Endothelial cell of umbilical vein (primary cell): ENCODE measurements at regions not wholly inside any gene's neighbourhood (a gene's known extent, or its start where the extent isn't known, plus 50 kb on each side); places are given as distances from the start of the nearest gene placed in this dataset.

Experiments
- BruUV-seq: library from RNA; stranded (reverse); fragments of 400-500 nt; replicated peaks from 2 replicates; lab custom pipeline; 2021; lab: Mats Ljungman, UMichigan
- CTCF ChIA-PET: fragments of 300-600, 350-600 bp; sonication (Branson Sonifier 250); formaldehyde crosslinking; loops from one replicate; lab custom pipeline; 2021; ENCODE audit warnings: antibody characterized with exemption, inconsistent platforms; lab: Charles Lee
- POLR2A ChIA-PET: fragments of 300-600, 350-600 bp; sonication (Branson Sonifier 250); formaldehyde crosslinking; loops from one replicate; lab custom pipeline; 2021; ENCODE audit warnings: antibody characterized with exemption, inconsistent platforms; lab: Charles Lee
- DNase-seq: peaks from one replicate; pipeline ENCODE4 v3.0.0-alpha.2; 2011; ENCODE audit warnings: low read depth, low spot score
- FAIRE-seq: peaks from 2 replicates; lab custom pipeline; 2011; peaks lifted over from hg19 to GRCh38; lab: Jason Lieb, UNC
- H2AFZ ChIP-seq: 2 replicates; pipeline ENCODE4 v1.6.0; 2012; ENCODE audit warnings: low read depth, low read length, control low read depth, inconsistent platforms
- H3K27ac ChIP-seq: 2 replicates; pipeline ENCODE4 v1.5.1; 2011; ENCODE audit warnings: low read depth, mild to moderate bottlenecking, control low read depth, low read length, moderate library complexity; ENCODE audit not compliant: insufficient read depth
- H3K27me3 ChIP-seq, 2 experiments: 2 replicates each; pipeline versions ENCODE4 v1.6.0 to v1.6.1; 2011; ENCODE audit warnings: low read length in 2 of 2, mixed read lengths in 1 of 2; ENCODE audit not compliant: control insufficient read depth in 2 of 2, insufficient read depth in 2 of 2
- H3K36me3 ChIP-seq, 2 experiments: 2 replicates in 1 of 2; 3 replicates in 1 of 2; pipeline ENCODE4 v1.5.1; 2011; ENCODE audit warnings: low read length in 2 of 2, mild to moderate bottlenecking in 1 of 2, moderate library complexity in 1 of 2; ENCODE audit not compliant: control insufficient read depth in 2 of 2, insufficient read depth in 2 of 2; ENCODE audit errors: extremely low read depth in 1 of 2
- H3K4me1 ChIP-seq: 3 replicates; pipeline ENCODE4 v1.5.1; 2011; ENCODE audit warnings: mild to moderate bottlenecking, low read length; ENCODE audit not compliant: control insufficient read depth, insufficient read depth; ENCODE audit errors: extremely low read depth
- H3K4me2 ChIP-seq: 2 replicates; pipeline ENCODE4 v1.6.1; 2011; ENCODE audit warnings: low read length, control low read depth, mixed read lengths; ENCODE audit not compliant: insufficient read depth
- H3K4me3 ChIP-seq, 3 experiments: fragments of 200-600 bp in 1 of 3; sonication (generic), shearing (Covaris generic) in 1 of 3; replicated peaks in 1 of 3; 2 replicates each; pipeline ENCODE4 v1.5.1; 2011 to 2016; ENCODE audit warnings: control low read depth in 3 of 3, low read length in 3 of 3, mild to moderate bottlenecking in 2 of 3, inconsistent platforms in 1 of 3, low read depth in 1 of 3, moderate library complexity in 1 of 3; ENCODE audit not compliant: insufficient read depth in 1 of 3
- H3K79me2 ChIP-seq: 2 replicates; pipeline ENCODE4 v1.6.0; 2012; ENCODE audit warnings: low read length, inconsistent platforms; ENCODE audit not compliant: control insufficient read depth, insufficient read depth
- H3K9ac ChIP-seq: replicated peaks from 2 replicates; pipeline ENCODE3; 2011; ENCODE audit warnings: low read length, control low read depth; ENCODE audit not compliant: insufficient read depth; ENCODE audit errors: extremely low read depth
- H3K9me1 ChIP-seq: replicated peaks from 3 replicates; pipeline ENCODE4 v1.6.0; 2011; ENCODE audit warnings: mild to moderate bottlenecking, low read length; ENCODE audit not compliant: control insufficient read depth, insufficient read depth; ENCODE audit errors: extremely low read depth
- H3K9me3 ChIP-seq: replicated peaks from 2 replicates; pipeline ENCODE4 v1.5.1; 2012; ENCODE audit warnings: low read length, inconsistent platforms; ENCODE audit not compliant: control insufficient read depth, insufficient read depth
- H4K20me1 ChIP-seq: replicated peaks from 2 replicates; pipeline ENCODE3; 2011; ENCODE audit warnings: mild to moderate bottlenecking, low read length; ENCODE audit not compliant: control insufficient read depth, insufficient read depth; ENCODE audit errors: extremely low read depth
- EZH2 ChIP-seq: IDR thresholded peaks from 2 replicates; pipeline ENCODE4 v1.6.1; 2012; ENCODE audit warnings: borderline replicate concordance, low read depth, mild to moderate bottlenecking, moderate library complexity, low read length, inconsistent platforms; ENCODE audit not compliant: severe bottlenecking
- FOS ChIP-seq: IDR thresholded peaks from 2 replicates; pipeline ENCODE4 v1.6.1; 2011; ENCODE audit warnings: mild to moderate bottlenecking, low read length, moderate library complexity, borderline replicate concordance; ENCODE audit not compliant: insufficient read depth
- GATA2 ChIP-seq: IDR thresholded peaks from 2 replicates; pipeline ENCODE4 v1.7.0; 2011; ENCODE audit warnings: low read depth, mild to moderate bottlenecking, moderate library complexity, mixed read lengths, low read length; ENCODE audit not compliant: insufficient read length, insufficient read depth
- JUN ChIP-seq: IDR thresholded peaks from 2 replicates; pipeline ENCODE4 v1.6.1; 2011; ENCODE audit warnings: borderline replicate concordance, low read depth; ENCODE audit not compliant: insufficient read length, insufficient read depth
- MYC ChIP-seq: IDR thresholded peaks from one replicate; pipeline ENCODE4 v1.6.1; 2011; ENCODE audit warnings: mild to moderate bottlenecking, low read depth, low read length
- POLR2A ChIP-seq: IDR thresholded peaks from 2 replicates; pipeline ENCODE4 v1.6.1; 2012; ENCODE audit warnings: low read depth, mild to moderate bottlenecking, control low read depth, low read length
- POLR2AphosphoS5 ChIP-seq: IDR thresholded peaks from 2 replicates; pipeline ENCODE4 v1.6.1; 2012; ENCODE audit warnings: low read depth, mild to moderate bottlenecking, control low read depth, low read length, moderate library complexity; ENCODE audit not compliant: insufficient read depth
- dilution Hi-C: fragments of 300-500 bp; cut with MboI; formaldehyde crosslinking; loops from one replicate; pipeline ENCODE4 v1.15.0; 2019; ENCODE audit warnings: low sequenced_read_pairs; ENCODE audit not compliant: extremely low pct_ligation_motif_present
- intact Hi-C: fragments of 100-400 bp; cut with micrococcal nuclease; formaldehyde crosslinking; loops from one replicate; pipeline ENCODE4 v1.10.0; 2022
- TF ChIP-seq, protein P1 (sequence below), 2 donors: IDR thresholded peaks; 1 replicate in 1 of 2; 2 replicates in 1 of 2; pipeline ENCODE4 v1.5.1; 2011; ENCODE audit warnings: low read length in 2 of 2, mild to moderate bottlenecking in 2 of 2, moderate library complexity in 2 of 2, control low read depth in 1 of 2, inconsistent platforms in 1 of 2, low read depth in 1 of 2; ENCODE audit not compliant: insufficient read depth in 1 of 2; ENCODE audit errors: extremely low read depth in 1 of 2
- TF ChIP-seq, protein P2 (sequence below): IDR thresholded peaks from 2 replicates; pipeline ENCODE4 v1.6.1; 2011; ENCODE audit not compliant: insufficient read depth, insufficient read length

DNA sequence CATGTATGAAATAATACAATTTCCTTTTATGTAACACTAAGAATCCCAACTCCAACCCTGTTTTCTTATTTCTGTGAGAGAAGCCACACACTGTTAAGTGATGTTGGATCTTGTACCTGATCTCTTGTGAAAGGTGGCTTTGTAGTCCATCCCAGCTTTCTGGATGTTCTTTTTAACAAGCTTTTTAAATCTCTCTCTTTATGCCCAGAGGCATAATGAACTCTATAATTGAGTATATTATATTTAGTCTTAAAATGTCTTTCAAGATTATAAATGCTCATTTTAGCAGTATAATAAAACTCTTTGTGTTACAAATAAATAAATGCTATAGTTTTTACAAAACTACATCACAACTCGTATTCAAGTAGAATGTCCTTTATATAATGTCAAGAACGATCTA lies 922.1 kb downstream of the EPHA7 start:
- no peaks in the 10 kb centered on the region for H3K27me3 ChIP-seq
- dilution Hi-C loops, result no loop called here
- BruUV-seq, result no TSS peak
- no peak overlapping the region for H2AFZ ChIP-seq
- no peaks in the 10 kb centered on the region for H3K4me1 ChIP-seq
- H3K79me2 ChIP-seq, result no peaks in the 10 kb centered on the region
- H3K4me3 ChIP-seq, result no peak overlapping the region
- no peak overlapping the region for H3K9ac ChIP-seq
- H3K4me2 ChIP-seq, result no peak overlapping the region
- no peaks in the 10 kb centered on the region for H3K9me1 ChIP-seq
- no peak for TF ChIP-seq MYC
- no peak for TF ChIP-seq EZH2
- TF ChIP-seq POLR2AphosphoS5, result no peak
- TF ChIP-seq JUN, result no peak
- no peak for TF ChIP-seq FOS
- TF ChIP-seq GATA2, result no peak
- no peak for TF ChIP-seq POLR2A
- TF ChIP-seq, protein P1, sequence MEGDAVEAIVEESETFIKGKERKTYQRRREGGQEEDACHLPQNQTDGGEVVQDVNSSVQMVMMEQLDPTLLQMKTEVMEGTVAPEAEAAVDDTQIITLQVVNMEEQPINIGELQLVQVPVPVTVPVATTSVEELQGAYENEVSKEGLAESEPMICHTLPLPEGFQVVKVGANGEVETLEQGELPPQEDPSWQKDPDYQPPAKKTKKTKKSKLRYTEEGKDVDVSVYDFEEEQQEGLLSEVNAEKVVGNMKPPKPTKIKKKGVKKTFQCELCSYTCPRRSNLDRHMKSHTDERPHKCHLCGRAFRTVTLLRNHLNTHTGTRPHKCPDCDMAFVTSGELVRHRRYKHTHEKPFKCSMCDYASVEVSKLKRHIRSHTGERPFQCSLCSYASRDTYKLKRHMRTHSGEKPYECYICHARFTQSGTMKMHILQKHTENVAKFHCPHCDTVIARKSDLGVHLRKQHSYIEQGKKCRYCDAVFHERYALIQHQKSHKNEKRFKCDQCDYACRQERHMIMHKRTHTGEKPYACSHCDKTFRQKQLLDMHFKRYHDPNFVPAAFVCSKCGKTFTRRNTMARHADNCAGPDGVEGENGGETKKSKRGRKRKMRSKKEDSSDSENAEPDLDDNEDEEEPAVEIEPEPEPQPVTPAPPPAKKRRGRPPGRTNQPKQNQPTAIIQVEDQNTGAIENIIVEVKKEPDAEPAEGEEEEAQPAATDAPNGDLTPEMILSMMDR (IDR thresholded peaks at IDR 0.05; ENCODE audit: extremely low read depth in 1 of 2, insufficient read depth in 1 of 2, low read depth in 1 of 2, low read length in 2 of 2), result no peak
- TF ChIP-seq, protein P2, sequence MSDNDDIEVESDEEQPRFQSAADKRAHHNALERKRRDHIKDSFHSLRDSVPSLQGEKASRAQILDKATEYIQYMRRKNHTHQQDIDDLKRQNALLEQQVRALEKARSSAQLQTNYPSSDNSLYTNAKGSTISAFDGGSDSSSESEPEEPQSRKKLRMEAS, result no peak
- intact Hi-C loops, result no loop called here
- H3K27ac ChIP-seq, result no peak overlapping the region
- CTCF ChIA-PET, result no interaction called here
- H3K36me3 ChIP-seq, result no peaks in the 10 kb centered on the region
- POLR2A ChIA-PET, result no interaction called here
- FAIRE-seq (no peak), DNase-seq (no peak)
- H4K20me1 ChIP-seq, result no peaks in the 10 kb centered on the region
- H3K9me3 ChIP-seq, result no peaks in the 10 kb centered on the region
